ENCODE measurements at regions not wholly inside any gene's neighbourhood (a gene's known extent, or its start where the extent isn't known, plus 50 kb on each side); places are given as distances from the start of the nearest gene placed in this dataset.
"Not testable (repeated sequence)": the region's sequence is repeated elsewhere in the genome, so short reads cannot be mapped to it uniquely, and the experiment has no call there.

DNA sequence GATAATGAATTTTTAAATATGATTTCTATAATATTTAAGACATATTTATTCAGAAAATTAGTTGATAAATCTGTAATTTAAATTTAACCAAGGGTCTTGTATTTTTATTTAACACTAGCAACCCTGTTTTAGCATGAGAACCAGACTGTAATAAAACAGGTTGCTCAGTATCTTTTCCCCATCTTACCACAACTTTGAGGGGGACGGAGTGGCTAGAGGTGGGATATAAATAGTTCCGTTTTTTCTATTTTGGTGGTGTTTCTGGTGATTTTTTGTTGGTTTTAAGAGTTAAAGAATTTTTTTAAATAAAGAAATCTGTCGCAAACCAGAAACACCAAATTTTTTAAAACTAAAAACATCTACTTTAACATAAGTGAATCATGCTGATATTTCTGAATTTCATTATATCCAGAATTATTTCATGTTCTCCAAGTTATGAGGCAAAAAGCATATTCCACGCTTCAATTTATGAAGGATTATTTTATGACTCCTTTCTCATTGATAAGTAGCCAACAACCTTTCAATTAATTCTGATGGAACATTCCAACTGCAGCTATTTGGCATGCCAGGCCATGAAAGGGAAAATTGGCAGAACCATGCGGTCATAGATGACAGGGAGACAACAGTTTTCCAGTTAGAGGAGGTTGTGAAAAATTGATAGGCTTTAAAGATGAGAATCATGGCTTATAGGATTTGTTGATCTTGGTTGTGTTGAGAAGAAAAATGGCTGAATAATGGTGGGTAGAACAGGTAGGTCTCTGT, 151.9 kb upstream of the CARMIL1 start:
- no peak for DNase-seq

DNA sequence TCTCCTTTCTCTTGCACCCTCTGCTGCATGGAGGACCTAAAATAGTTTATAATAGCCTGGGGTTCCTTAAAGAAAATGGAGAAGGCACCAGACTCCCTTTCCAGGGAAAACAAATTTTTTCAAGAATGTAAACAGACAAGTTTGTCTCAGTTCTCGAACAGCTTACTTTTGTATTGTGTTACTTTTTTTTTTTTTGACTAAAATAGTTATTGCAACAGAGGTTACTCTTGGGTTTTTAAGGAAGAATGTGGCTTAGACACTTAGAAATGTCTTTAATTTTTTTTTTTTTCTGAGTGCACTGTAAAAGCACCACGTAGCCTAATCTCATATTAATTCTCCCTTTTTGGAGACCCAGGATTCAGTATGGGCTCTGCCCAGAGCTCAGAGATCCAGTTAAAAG, 148.7 kb upstream of the CARMIL1 start:
- DNase-seq = no peak

DNA sequence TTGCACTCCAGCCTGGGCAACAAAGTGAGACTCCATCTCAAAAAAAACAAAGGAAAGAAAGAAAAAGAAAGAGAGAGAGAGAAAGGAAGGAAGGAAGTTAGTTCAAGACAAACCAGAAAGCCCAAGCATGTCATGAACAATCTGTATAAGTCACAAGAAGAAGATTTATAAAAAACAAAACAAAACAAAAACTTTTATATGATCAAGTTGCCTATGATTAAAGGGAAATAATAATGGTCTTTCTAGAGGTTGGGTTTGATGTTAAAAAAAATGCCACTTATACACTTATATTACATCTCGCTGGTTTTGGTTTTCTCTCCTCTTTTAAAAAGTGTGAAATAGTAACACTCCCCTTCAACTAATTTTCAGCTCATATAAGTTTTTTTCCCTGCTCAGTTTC, 146.2 kb upstream of the CARMIL1 start:
- DNase-seq = no peak

DNA sequence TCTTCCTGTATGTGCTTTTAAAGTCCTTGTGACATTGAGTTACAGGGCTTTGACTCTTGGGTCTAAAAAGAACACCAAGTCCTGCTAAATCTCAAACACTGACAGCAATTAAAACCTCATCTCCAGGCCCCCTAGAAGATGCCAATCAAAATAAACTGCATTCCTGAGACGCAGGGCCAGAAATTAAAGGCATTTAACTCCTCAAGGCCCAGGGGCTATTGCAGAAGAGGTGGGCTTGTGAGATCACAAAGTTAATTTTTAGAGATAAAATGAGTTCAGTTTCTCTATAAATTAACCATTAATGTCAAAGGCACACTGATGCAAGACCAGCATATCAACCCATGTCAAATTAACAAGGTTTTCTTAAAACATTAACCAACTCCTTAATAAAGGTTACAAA, 145.6 kb upstream of the CARMIL1 start:
- DNase-seq = no peak

DNA sequence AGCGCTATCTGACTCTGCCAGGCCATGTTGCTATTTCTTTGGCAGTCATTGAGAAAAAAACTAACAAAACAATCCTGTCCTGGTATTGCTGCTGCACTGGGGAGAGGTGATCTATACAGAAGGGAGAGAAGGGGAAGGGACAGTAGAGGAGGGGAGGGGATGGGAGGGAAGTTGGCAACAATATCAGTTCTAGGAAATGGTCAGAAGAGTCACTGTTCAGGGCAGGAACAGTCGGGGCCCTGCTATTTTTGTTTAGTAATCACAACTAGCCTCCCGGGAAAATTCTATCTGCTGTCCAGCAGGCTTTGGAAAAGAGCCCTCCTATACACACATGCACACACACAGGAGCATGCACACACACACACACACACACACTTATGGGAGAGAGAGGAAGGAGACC, 142.3 kb upstream of the CARMIL1 start:
- peak; percentile 12 to 34 for DNase-seq

DNA sequence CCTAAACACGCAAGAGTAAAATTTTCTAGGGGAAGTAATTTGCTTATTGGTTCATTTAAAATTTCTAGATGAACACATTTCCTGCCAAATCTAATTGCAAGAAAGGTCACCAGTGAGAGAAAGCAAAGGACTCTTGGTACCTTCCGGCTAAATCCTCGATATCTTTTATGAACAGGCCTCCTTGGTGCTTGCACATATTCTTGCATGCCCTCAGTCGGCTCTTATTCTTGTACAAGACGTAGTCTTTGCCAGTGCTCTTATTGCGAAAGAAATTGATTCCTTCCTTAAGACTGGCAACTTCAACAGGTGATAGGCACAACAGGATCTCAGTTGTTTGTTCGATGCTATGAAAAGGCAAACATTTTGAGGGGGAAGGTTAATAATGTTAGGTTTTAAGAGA, 141.7 kb upstream of the CARMIL1 start:
- peak in 1 of 2 donors; percentile 51 for DNase-seq

DNA sequence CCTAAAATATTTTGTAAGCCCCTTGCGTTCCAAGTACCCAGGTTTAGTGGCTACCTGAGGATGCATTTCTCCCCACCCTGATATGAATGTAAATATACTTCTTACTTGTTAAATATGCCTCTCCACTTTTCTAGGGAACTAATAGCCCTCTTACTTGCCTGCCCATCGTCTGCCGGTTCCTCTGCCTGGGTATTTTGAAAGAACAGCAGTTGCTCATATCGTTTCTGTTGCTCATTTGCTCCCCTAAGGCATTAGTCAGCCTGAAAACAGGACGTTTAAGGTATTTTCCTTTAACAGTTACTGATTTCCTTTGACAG, 141.3 kb upstream of the CARMIL1 start:
- no peak for DNase-seq

DNA sequence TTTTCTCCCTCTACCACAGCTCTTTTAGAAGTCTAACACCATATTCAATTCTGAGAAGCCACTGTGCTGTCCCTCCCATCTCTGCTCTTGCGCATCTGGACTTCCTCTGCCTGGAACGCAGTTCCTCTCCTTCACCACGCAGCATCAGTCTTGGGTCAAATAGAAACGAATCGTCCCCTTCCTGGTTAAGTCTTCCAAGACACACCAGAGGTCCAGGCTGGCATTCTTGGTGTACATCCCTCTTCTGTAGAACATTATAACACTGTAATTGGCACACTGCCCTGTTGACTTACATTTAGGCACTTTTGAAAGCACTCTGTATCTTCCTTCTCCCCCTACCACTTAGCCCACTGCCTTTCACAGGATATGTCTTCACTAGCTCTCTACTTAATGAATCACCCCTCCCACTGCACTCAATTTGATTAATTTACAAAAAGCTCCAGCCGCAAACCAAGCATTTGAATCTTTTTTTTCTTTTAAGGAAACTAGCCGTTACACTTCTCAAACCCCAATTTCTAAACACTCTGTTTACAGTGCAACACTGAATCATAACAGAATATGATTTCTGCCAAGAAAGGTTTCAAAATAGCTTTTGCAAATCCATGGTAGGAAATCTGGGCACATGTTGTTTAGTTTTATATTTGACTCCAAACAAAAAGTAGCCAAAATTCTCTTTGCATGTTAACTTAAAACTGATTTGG, 140.8 kb upstream of the CARMIL1 start:
- peak; percentile 80 to 85 for DNase-seq

DNA sequence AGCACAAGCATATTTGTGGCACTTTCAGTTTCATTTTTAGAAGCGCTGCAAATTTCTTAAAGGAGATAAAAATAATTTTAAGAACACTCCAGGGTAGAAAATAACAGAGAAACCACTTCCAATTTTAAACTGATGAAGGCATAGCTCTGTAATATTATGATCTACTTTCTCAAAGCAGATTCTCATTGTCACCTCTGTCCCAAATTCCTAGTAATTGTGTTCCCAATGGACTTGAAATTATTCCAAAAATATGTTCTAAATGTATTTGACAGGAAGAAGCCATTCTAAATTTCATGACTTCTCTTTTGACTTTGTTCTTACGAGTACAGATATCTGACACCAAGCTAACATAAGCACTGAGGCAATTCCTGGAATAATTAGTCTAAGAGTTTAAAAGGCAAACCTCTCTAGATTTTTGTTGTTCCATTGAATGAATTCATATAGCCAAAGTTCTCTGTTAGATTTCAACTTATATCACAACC, 140.2 kb upstream of the CARMIL1 start:
- peak in 1 of 2 donors; percentile 51 for DNase-seq

DNA sequence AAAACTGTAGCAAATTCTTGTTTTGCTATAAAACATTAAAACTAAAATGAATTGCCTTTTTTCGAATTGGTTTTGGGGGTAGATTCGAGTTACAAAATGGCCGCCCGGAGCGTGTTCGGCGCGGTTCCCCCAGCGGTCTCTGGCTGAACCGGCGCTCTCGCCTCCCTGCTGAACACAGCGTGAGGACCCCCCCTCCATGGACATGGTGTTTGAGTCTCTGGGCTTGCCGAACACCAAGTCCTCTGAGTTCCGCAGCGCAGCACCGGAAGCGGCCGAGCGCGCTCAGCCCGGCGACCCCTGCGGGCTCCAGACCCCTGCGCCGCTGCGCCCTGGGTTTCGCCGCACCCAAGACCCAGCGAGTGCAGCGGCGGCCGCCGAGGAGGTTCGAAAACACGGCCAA, 139.6 kb upstream of the CARMIL1 start:
- not testable (repeated sequence) for DNase-seq

DNA sequence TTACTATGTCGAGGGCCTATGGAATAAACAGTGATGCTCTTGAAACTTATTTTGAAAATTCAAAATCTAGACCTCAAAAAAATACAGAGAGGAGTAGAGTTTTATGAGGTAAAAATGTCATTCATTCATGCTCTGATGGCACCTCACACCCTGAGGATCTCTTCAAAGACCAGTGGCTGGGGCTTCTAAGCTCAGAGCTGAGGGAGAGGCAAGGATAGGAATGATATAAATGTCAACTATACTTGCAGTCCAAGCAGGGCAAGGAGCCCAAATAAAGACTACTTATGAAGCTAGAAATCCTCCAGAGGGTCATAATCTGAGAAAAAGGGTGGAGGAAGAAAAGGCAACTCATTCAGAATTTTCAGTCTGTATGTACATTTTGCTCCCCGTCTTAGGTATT, 136.7 kb upstream of the CARMIL1 start:
- no peak for DNase-seq

DNA sequence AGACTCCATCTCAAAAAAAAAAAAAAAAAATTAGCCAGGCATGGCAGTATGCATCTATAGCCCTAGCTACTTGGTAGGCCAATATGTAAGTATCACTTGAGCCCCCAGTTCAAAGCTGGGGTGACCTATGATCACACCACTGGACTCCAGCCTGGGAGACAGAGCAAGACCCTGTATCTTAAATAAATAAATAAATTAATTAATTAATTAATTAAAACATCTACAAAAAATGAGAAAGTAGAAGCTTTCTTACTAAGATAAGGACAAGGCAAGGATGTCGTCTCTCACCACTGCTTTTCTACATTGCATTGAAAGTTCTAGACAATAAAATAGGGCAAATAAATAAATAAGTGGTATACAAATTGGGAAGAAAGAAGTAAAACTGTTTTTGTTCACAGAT, 134.3 kb upstream of the CARMIL1 start:
- no peak for DNase-seq

DNA sequence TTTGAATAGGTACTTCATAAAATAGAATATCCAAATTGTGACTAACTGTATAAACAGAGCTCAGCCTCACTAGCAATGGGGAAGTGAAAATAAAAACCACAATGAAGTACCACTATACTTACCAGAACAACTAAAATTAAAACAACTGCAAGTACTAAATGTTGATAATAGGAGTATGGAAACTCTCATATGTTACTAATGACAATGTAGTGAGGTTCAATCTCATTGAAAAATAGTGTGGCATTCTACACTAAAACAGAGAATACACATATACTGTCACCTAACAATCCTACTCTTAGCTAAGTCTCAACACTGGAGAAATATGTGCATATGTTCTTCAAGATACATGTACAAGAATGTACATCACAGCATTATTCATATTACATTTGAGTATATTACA, 132.0 kb upstream of the CARMIL1 start:
- DNase-seq = no peak

DNA sequence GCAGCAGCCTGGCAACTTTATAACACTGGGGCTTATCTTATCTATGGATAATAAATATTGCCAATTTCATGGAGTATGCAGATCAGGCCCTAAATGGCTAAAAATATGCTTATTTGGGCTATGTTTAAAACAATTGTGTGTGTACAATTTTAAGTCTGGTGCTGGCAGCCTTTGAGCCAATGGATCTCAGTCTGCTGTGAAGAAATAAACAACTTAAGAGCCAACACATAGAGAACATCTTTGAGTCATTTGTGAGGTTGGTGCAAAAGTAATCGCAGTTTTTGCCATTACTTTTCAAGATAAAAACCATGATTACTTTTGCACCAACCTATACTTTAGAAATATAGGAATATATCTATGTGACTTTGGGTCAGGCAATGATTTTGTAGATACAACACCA, 129.1 kb upstream of the CARMIL1 start:
- no peak for DNase-seq

DNA sequence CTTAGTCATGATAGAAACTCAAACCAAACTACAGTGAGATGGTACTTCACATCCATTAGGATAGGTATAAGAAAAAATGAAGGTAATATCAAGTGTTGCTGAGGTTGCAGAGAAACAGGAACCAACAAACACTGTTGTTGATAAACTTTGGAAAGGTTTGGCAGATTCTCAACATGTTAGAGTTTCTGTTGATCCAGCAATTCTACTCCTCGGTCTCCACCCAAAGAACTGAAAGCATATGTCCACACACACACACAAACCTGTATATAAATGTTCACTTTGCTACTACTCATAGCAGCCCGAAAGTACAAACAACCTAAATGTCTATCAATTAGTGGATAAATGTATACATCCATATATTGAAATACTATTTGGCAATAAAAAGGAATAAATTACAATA, 128.3 kb upstream of the CARMIL1 start:
- DNase-seq = no peak

DNA sequence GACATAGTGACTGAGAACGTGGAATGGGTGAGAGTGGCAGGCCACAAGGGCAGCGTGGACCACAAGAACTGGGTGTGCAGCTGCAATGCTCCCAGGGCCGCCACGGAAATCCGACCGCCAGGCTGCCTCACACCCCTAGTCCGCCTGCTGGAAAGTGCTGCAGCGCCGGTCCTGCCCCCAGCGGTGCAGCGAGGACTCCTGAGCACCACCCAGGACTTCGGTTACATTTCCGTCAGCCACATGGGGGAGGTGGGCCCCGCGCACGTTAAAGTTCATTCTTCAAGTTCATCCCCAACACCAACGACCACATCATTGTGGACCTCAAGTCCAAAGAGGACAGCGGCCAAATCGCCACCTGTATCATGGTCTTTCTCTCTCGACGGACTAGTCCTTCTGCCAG, 126.1 kb upstream of the CARMIL1 start:
- DNase-seq = no peak

DNA sequence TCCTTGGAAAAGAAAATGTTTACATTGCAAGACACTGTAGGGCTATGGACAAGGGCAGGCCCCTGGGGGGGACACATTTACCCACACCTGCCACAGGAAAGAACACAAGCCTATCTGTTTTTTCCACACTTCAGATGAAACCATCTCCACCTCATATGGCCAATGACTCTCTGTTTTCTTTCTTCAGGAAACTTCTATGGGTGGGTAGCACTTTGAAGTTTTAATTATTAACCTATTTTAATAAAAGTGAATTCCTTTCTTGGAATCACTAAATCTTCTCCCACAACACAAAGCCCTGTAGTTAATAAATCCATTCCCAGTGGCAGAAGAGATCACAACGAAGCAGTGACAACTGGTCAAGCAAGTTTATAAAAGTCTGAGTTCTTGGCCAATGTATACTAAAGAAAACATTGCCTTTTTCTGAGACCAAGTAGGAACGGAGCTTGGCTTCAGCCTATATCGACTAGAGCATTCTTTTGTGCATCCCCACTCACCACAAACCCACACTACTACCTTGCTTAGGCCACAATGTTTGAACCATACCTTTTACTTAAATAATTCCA, 125.1 kb upstream of the CARMIL1 start:
- no peak for DNase-seq

DNA sequence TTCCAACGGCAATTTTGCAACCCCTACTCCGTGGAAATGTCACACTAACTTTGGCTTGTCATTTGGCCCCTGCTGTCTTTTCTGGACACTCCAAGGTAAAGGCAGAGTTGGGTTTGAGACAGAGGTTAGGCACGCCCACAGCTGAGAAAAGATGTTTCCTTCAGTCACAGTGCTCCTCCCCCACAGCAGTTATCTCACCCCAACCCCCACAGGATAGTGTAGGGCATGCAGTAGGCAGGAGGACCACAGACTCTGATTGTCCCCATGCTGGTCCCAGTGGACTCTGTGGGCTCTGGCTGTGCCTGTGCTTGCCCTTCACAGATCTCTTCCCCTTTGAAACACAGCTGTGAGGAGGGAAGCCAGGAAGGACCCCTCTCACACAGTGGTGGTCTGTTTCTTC, 124.0 kb upstream of the CARMIL1 start:
- DNase-seq = no peak

DNA sequence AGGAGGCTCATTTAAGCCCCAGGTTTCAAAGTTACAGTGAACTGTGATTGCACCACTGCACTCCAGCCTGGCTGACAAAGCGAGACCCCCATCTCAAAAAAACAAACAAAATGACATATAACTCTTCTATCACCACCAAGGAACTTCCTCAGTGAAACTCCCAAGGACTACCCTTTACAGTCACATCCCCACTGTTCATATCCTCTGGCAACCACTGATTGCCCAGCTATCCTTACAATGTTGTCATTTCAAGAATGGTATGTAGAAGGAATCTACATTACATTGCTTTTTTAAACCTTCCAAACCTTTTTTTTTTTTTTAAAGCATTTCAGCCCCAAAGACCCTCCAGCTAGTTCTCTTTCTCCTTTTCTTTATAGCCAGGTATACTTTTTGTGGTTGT, 123.1 kb upstream of the CARMIL1 start:
- no peak for DNase-seq

DNA sequence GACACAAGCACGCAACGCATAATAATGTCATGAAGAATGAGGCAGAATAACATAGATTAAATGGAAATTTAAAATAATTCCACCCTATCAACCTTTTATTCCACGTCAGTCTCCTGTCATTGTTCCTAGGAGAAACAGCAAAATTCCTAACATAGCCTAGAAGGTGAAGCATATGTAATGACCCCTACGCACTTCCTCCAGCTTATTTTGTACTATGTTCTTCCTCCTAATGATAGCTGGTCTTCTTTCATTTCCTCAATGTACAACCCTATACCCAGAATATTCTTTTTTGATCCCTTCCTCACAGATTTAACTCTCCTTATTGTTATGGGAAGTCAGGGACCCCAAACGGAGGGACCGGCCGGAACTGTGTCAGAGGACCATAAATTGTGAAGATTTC, 122.0 kb upstream of the CARMIL1 start:
- no peak for DNase-seq

DNA sequence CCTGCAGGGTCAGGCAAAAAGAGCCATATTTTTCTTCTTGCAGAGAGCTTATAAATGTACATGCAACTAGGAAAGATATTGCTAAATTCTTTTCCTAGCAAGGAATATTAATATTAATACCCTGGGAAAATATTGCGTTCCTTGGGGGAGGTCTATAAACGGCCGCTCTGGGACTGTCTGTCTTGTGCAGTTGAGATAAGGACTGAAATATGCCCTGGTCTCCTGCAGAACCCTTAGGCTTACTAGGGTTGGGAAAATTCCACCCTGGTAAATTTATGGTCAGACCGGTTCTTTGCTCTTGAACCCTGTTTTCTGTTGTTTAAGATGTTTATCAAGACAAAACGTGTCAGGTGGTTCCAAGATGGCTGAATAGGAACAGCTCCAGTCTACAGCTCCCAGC, 121.3 kb upstream of the CARMIL1 start:
- DNase-seq = no peak

DNA sequence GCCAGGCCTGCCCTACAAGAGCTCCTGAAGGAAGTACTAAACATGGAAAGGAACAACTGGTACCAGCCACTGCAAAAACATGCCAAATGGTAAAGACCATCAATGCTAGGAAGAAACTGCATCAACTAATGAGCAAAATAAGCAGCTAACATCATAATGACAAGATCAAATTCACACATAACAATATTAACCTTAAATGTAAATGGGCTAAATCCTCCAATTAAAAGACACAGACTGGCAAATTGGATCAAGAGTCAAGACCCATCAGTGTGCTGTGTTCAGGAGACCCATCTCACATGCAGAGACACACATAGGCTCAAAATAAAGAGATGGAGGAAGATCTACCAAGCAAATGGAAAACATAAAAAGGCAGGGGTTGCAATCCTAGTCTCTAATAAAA, 119.0 kb upstream of the CARMIL1 start:
- DNase-seq = not testable (repeated sequence)

DNA sequence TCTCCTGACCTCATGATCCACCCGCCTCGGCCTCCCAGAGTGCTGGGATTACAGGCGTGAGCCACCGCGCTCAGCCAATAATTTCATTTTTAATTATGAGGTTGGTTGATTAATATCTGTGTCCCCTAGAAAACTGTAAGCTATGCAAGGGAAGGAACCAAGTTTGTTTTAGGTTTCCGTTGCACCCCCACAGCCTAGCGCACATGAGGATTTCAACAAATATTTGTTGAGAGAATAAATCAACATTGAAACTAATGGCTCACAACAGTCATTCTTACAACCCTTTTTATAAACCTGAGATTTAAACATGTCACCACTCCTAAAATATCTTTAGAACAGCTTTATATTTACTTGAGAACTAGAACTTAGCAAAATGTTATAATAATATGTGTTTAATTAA, 114.0 kb upstream of the CARMIL1 start:
- no peak for DNase-seq

DNA sequence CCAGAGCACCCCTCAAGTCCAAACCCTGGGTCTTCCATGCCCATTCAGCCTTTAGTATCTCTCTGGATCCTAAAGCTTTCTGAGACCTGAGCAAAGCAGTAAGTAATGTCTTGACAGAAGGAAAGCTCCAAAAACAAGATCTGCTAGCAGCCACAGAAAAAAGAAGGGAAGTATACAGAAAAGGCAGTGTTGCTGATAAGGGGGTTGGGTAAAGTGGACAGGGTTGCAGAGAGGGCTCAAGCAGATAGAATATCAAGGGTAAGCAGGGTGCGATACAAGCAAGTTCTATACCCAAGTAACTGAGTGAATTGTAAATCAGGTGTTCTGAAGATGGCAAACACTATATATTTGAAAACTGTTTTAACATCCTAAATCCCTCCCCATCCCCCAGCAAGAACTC, 113.4 kb upstream of the CARMIL1 start:
- DNase-seq = no peak

Data from CD4-positive, alpha-beta T cell treated with Interferon alpha-2 for 1 hour (primary cell).